ENCODE measurements at regions not wholly inside any gene's neighbourhood (a gene's known extent, or its start where the extent isn't known, plus 50 kb on each side); places are given as distances from the start of the nearest gene placed in this dataset.

- Histone ChIP-seq H3K4me3 (replicated peaks in 1 of 3; ENCODE audit: low read depth in 2 of 3, low read length in 3 of 3) (no peak overlapping the region), H3K4me1 (ENCODE audit: control insufficient read depth in 1 of 2, insufficient read depth in 2 of 2, low read length in 2 of 2) (no peaks in the 10 kb centered on the region), H4K20me1 (ENCODE audit: insufficient read depth, low read length) (no peaks in the 10 kb centered on the region), H3K79me2 (ENCODE audit: insufficient read depth, low read length) (no peaks in the 10 kb centered on the region), H2AFZ (ENCODE audit: insufficient read depth, low read depth, low read length, poor library complexity, severe bottlenecking) (no peak overlapping the region), H3K27me3 (ENCODE audit: control insufficient read depth in 2 of 2, insufficient read depth in 2 of 2, low read length in 2 of 2) (peaks cover 7 to 33% of the 10 kb centered on the region in 2 donors), H3K9me3 (replicated peaks in 1 of 2; ENCODE audit: control insufficient read depth in 1 of 2, insufficient read depth in 1 of 2, low read length in 2 of 2) (no peaks in the 10 kb centered on the region), H3K27ac (ENCODE audit: low read depth in 1 of 2, low read length in 2 of 2) (no peak overlapping the region), H3K9ac (ENCODE audit: insufficient read depth, low read length, poor library complexity, severe bottlenecking) (no peak overlapping the region), H3K36me3 (replicated peaks in 1 of 2; ENCODE audit: control insufficient read depth in 1 of 2, insufficient read depth in 2 of 2, low read length in 2 of 2) (no peaks in the 10 kb centered on the region), H3K4me2 (replicated peaks; ENCODE audit: extremely low read depth, low read length, poor library complexity, severe bottlenecking) (no peak overlapping the region)
- WGBS (ENCODE audit: insufficient coverage), result 47% methylated on average over 5 of the region's 8 CpGs
- Mint-ChIP-seq H3K27ac (no peak overlapping the region), H3K36me3 (no peaks in the 10 kb centered on the region), H3K9me3 (peaks cover 0 to 5% (median 2%) of the 10 kb centered on the region in 7 donors), H3K4me1 (peaks cover 9% of the 10 kb centered on the region), H3K4me3 (no peak overlapping the region), H3K27me3 (ENCODE audit: low read depth in 3 of 3) (peaks cover 38 to 61% (median 40%) of the 10 kb centered on the region in 3 donors)
- intact Hi-C loops (cut with micrococcal nuclease), result no loop called here
- DNase-seq, result peak; percentile 26 to 55 (median 35)
- TF ChIP-seq, protein P1, sequence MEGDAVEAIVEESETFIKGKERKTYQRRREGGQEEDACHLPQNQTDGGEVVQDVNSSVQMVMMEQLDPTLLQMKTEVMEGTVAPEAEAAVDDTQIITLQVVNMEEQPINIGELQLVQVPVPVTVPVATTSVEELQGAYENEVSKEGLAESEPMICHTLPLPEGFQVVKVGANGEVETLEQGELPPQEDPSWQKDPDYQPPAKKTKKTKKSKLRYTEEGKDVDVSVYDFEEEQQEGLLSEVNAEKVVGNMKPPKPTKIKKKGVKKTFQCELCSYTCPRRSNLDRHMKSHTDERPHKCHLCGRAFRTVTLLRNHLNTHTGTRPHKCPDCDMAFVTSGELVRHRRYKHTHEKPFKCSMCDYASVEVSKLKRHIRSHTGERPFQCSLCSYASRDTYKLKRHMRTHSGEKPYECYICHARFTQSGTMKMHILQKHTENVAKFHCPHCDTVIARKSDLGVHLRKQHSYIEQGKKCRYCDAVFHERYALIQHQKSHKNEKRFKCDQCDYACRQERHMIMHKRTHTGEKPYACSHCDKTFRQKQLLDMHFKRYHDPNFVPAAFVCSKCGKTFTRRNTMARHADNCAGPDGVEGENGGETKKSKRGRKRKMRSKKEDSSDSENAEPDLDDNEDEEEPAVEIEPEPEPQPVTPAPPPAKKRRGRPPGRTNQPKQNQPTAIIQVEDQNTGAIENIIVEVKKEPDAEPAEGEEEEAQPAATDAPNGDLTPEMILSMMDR (IDR thresholded peaks at IDR 0.05), result no peak
These were observed 148.3 kb upstream of the CADM1 start for GRCh38 chr11:115652496-115652895.

DNA sequence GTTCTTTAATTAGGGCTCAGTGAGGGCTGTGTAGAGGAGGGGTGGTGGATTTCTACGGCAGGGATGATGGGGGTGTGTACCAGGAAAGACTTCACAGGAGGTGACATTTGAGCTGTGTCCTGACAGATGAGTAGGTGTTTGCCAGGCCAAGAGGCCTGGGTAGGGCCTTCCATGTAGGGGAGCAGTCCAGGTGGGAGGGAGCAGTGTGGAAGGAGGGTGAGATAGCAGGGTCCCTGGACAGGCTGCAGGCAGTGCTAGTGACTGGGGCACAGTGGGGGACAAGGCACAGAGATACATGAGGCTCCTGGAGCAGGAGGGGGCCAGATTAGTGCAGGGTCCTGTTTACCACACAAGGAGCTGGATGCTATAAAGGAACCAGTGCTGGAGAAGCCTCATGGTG is 147.9 kb upstream of the CADM1 start:
- 56% methylated on average over 1 of the region's 1 CpG for WGBS (ENCODE audit: insufficient coverage)
- Histone ChIP-seq H4K20me1 (ENCODE audit: insufficient read depth, low read length) (no peaks in the 10 kb centered on the region), H3K27ac (ENCODE audit: low read depth in 1 of 2, low read length in 2 of 2) (no peak overlapping the region), H3K36me3 (replicated peaks in 1 of 2; ENCODE audit: control insufficient read depth in 1 of 2, insufficient read depth in 2 of 2, low read length in 2 of 2) (no peaks in the 10 kb centered on the region), H3K9me3 (replicated peaks in 1 of 2; ENCODE audit: control insufficient read depth in 1 of 2, insufficient read depth in 1 of 2, low read length in 2 of 2) (no peaks in the 10 kb centered on the region), H3K27me3 (ENCODE audit: control insufficient read depth in 2 of 2, insufficient read depth in 2 of 2, low read length in 2 of 2) (peaks cover 7 to 29% of the 10 kb centered on the region in 2 donors), H3K4me3 (replicated peaks in 1 of 3; ENCODE audit: low read depth in 2 of 3, low read length in 3 of 3) (no peak overlapping the region), H2AFZ (ENCODE audit: insufficient read depth, low read depth, low read length, poor library complexity, severe bottlenecking) (no peak overlapping the region), H3K79me2 (ENCODE audit: insufficient read depth, low read length) (no peaks in the 10 kb centered on the region), H3K4me1 (ENCODE audit: control insufficient read depth in 1 of 2, insufficient read depth in 2 of 2, low read length in 2 of 2) (no peaks in the 10 kb centered on the region), H3K4me2 (replicated peaks; ENCODE audit: extremely low read depth, low read length, poor library complexity, severe bottlenecking) (no peak overlapping the region), H3K9ac (ENCODE audit: insufficient read depth, low read length, poor library complexity, severe bottlenecking) (no peak overlapping the region)
- intact Hi-C loops (cut with micrococcal nuclease), result no loop called here
- TF ChIP-seq, protein P1 (IDR thresholded peaks at IDR 0.05), result no peak
- no peak for DNase-seq
- H3K9me3 Mint-ChIP-seq, result peaks cover 0 to 5% (median 2%) of the 10 kb centered on the region in 7 donors
- H3K4me3 Mint-ChIP-seq, result no peak overlapping the region
- peaks cover 38 to 60% (median 38%) of the 10 kb centered on the region in 3 donors for H3K27me3 Mint-ChIP-seq (ENCODE audit: low read depth in 3 of 3)
- no peaks in the 10 kb centered on the region for H3K36me3 Mint-ChIP-seq
- peak overlapping the region in 2 of 7 donors; percentile 26 to 74 for H3K27ac Mint-ChIP-seq
- peaks cover 9% of the 10 kb centered on the region for H3K4me1 Mint-ChIP-seq

Measured in CD14-positive monocyte (primary cell).